LNCaP clone FGC (cell line): ENCODE measurements at regions not wholly inside any gene's neighbourhood (a gene's known extent, or its start where the extent isn't known, plus 50 kb on each side); places are given as distances from the start of the nearest gene placed in this dataset.

Experiments used
- DNase-seq: peaks from one replicate; pipeline ENCODE4 v3.0.0-alpha.2; 2011; ENCODE audit warnings: low read depth
- H3K4me3 ChIP-seq: 2 replicates; pipeline ENCODE4 v1.5.1; 2011; ENCODE audit warnings: mild to moderate bottlenecking, low read depth, low read length, control low read depth
- TF ChIP-seq, protein P1 (sequence below): IDR thresholded peaks from 2 replicates; pipeline ENCODE4 v1.5.1; 2012; ENCODE audit warnings: mild to moderate bottlenecking; ENCODE audit not compliant: control insufficient read depth, insufficient read depth; ENCODE audit errors: extremely low read depth

- no peak overlapping the region for H3K4me3 ChIP-seq
- TF ChIP-seq, protein P1, sequence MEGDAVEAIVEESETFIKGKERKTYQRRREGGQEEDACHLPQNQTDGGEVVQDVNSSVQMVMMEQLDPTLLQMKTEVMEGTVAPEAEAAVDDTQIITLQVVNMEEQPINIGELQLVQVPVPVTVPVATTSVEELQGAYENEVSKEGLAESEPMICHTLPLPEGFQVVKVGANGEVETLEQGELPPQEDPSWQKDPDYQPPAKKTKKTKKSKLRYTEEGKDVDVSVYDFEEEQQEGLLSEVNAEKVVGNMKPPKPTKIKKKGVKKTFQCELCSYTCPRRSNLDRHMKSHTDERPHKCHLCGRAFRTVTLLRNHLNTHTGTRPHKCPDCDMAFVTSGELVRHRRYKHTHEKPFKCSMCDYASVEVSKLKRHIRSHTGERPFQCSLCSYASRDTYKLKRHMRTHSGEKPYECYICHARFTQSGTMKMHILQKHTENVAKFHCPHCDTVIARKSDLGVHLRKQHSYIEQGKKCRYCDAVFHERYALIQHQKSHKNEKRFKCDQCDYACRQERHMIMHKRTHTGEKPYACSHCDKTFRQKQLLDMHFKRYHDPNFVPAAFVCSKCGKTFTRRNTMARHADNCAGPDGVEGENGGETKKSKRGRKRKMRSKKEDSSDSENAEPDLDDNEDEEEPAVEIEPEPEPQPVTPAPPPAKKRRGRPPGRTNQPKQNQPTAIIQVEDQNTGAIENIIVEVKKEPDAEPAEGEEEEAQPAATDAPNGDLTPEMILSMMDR = no peak
- peak; percentile 82 for DNase-seq
Measured at GRCh38 chr12:41943671-41944070, 201.0 kb downstream of the GXYLT1 start.

DNA sequence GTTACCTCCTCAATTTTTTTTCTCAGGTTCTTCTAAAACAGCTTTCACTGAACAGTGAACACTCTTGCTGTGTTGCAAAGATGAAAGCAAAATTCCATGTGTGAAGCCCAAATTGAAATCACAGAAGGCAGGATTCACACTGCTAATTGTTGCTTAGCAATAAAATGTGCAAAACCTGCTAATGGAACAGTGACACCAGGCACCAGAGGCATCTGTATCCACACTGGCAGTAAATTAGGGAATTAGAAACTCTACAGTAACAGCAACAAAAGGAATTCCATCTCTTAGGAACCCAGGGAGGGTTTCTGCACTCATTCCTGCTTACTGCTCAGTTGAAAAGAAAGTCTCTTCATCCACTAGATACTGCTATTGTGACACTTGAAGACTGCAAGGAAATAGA lies 202.3 kb downstream of the GXYLT1 start:
- H3K4me3 ChIP-seq = no peak overlapping the region
- TF ChIP-seq, protein P1 = no peak
- no peak for DNase-seq

DNA sequence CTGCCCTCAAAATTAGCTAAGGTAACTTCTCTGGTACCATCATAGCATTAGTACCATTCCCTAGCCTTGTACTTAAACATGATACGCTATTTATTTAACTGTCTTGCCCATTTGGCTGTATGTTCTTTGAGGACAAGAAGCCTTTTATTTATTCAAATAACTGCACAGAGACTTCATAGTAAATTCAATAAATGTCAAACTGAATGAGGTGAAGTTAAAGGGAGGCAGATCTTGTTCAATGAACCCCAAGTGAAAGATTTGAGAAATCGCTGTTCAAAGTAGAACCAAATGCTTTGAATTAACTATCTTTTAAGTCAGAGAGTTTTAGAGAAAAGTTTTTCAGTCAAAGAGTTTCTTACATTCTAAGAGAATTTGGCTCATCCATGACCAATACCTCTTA lies 203.6 kb downstream of the GXYLT1 start:
- TF ChIP-seq, protein P1 = no peak
- H3K4me3 ChIP-seq = no peak overlapping the region
- no peak for DNase-seq

- TF ChIP-seq, protein P1 = no peak
- DNase-seq = no peak
- H3K4me3 ChIP-seq = no peak overlapping the region
Measured at GRCh38 chr12:41940571-41940970, 204.1 kb downstream of the GXYLT1 start.

DNA sequence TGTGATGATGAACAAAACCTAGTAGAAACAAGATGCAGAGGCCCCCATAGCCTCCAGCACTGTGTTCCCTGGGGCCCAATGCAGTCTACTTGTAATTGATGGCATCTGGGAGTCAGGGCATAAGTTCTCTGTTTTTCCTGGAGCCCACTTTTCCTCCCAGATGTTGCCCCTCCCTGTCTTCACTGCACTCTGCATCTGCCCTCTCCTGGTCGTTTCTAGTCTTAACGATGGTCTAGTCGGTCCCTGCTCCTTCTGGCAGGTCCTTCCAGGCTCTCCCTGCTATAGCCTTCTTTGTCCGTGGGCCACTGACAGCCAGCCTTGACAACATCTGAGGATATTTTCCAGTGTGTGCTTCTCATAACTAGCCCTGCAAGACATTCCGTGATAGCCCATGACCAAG lies 208.3 kb downstream of the GXYLT1 start:
- TF ChIP-seq, protein P1 = no peak
- DNase-seq = no peak

DNA sequence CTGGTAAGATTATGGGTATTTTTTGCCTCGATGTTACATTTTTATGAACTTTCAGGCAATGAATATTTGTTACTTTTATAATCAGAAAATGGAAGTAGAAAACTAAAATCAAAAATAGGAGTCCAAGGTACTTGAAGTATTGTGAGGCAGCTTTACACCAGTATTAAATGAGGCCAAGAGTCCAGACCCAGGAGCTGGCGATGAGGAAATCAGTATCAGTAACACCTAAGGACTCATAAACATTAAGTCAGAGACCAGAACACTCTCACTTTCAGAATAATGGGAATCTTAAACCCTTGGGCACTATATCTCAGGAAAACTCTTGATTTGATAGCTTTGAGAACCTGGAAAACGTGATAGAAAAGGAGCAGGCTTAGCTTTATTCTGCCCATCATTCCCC lies 208.8 kb downstream of the GXYLT1 start:
- TF ChIP-seq, protein P1 = no peak
- DNase-seq = no peak

More for the DNA sequence above, 208.3 kb downstream of the GXYLT1 start:
- no peak overlapping the region for H3K4me3 ChIP-seq

GRCh38 chr12:41932470-41932991 lies 212.1 kb downstream of the GXYLT1 start:
- TF ChIP-seq, protein P1 = no peak
- H3K4me3 ChIP-seq = no peak overlapping the region
- DNase-seq = no peak

More for the DNA sequence above, 208.8 kb downstream of the GXYLT1 start:
- no peak overlapping the region for H3K4me3 ChIP-seq
